ENCODE measurements at regions not wholly inside any gene's neighbourhood (a gene's known extent, or its start where the extent isn't known, plus 50 kb on each side); places are given as distances from the start of the nearest gene placed in this dataset.

DNA sequence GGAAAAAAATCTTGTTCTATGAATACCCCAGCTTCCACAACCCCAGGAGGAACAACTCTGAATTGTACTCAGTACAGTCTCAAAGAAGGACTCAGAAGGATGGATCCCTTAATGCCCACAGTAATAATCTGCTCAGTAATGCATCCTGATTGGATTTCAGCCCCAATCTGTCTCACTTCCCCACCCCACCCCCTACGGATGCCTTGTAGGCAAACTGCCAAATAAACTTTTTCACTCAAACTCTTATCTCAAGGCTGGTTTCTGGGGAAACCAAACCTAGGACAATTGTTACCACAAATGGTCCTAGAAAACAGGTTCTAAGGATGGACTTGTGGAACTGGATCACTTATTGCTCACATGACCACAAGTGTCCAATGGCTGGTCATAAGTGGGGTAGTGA, 1021.8 kb upstream of the INTU start:
- Histone ChIP-seq H3K27me3 (ENCODE audit: control insufficient read depth in 1 of 2, insufficient read depth in 2 of 2, low read length in 2 of 2) (no peaks in the 10 kb centered on the region), H3K4me1 (ENCODE audit: insufficient read depth, low read length) (no peaks in the 10 kb centered on the region), H3K36me3 (replicated peaks in 1 of 2; ENCODE audit: control insufficient read depth in 1 of 2, insufficient read depth in 2 of 2, low read length in 2 of 2) (no peaks in the 10 kb centered on the region), H3K9me3 (ENCODE audit: low read length) (no peaks in the 10 kb centered on the region), H3K27ac (ENCODE audit: extremely low read length, insufficient read depth, low read length) (no peak overlapping the region), H2AFZ (ENCODE audit: low read length) (no peak overlapping the region), H3K9ac (ENCODE audit: insufficient read depth, low read depth, low read length) (no peak overlapping the region), H3K4me3 (replicated peaks in 1 of 3; ENCODE audit: insufficient read depth in 1 of 3, low read depth in 2 of 3, low read length in 3 of 3) (no peak overlapping the region), H3K79me2 (ENCODE audit: insufficient read depth, low read length) (no peaks in the 10 kb centered on the region), H4K20me1 (ENCODE audit: insufficient read depth, low read length) (no peaks in the 10 kb centered on the region), H3K4me2 (ENCODE audit: low read depth, low read length) (no peak overlapping the region)
- BruUV-seq (replicated peaks): no TSS peak
- in situ Hi-C loops (cut with HindIII; ENCODE audit: extremely low pct_ligation_motif_present, low pct_unique_long_range_greater_than_20kb) (loop anchor here (25.0 kb wide), 1 partner anchor 1299 kb away; the partner anchor contains the start of gene FAT4), intact Hi-C loops (cut with micrococcal nuclease; ENCODE audit: unreplicated experiment) (no loop called here)
- 0% methylated on average over 1 of the region's 1 CpG for WGBS (ENCODE audit: low lambda C conversion rate)
- CTCF ChIA-PET (ENCODE audit: low intra/inter-chr PET ratio, low total read pairs): no interaction called here
- ATAC-seq (no peak), DNase-seq (ENCODE audit: low spot score) (no peak), FAIRE-seq (no peak)
- TF ChIP-seq CREB1 (IDR thresholded peaks at IDR 0.05) (no peak), CREB1 (CRISPR knock-in tag; IDR thresholded peaks at IDR 0.05) (no peak), ZKSCAN8 (CRISPR knock-in tag; IDR thresholded peaks at IDR 0.05; ENCODE audit: borderline replicate concordance) (no peak), ZZZ3 (CRISPR knock-in tag; IDR thresholded peaks at IDR 0.05; ENCODE audit: borderline replicate concordance) (no peak), YEATS4 (CRISPR knock-in tag; IDR thresholded peaks at IDR 0.05; ENCODE audit: borderline replicate concordance) (no peak), NAIF1 (CRISPR knock-in tag; IDR thresholded peaks at IDR 0.05; ENCODE audit: borderline replicate concordance) (no peak), ZNF776 (CRISPR knock-in tag; IDR thresholded peaks at IDR 0.05) (no peak), NFE2L2 (IDR thresholded peaks at IDR 0.05; ENCODE audit: low read length) (no peak), FOSL1 (CRISPR knock-in tag; IDR thresholded peaks at IDR 0.05; ENCODE audit: borderline replicate concordance) (no peak), ARHGAP35 (CRISPR knock-in tag; IDR thresholded peaks at IDR 0.05; ENCODE audit: borderline replicate concordance) (no peak), ELF4 (CRISPR knock-in tag; IDR thresholded peaks at IDR 0.05; ENCODE audit: borderline replicate concordance) (no peak), ZNF569 (CRISPR knock-in tag; IDR thresholded peaks at IDR 0.05; ENCODE audit: borderline replicate concordance) (no peak), ZNF331 (CRISPR knock-in tag; IDR thresholded peaks at IDR 0.05) (no peak), SIX1 (CRISPR knock-in tag; IDR thresholded peaks at IDR 0.05; ENCODE audit: borderline replicate concordance) (no peak), ZNF607 (CRISPR knock-in tag; IDR thresholded peaks at IDR 0.05; ENCODE audit: borderline replicate concordance) (no peak)
- TF ChIP-seq, protein P1, sequence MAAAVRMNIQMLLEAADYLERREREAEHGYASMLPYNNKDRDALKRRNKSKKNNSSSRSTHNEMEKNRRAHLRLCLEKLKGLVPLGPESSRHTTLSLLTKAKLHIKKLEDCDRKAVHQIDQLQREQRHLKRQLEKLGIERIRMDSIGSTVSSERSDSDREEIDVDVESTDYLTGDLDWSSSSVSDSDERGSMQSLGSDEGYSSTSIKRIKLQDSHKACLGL (CRISPR knock-in tag; IDR thresholded peaks at IDR 0.05): no peak
- TF ChIP-seq, protein P2, sequence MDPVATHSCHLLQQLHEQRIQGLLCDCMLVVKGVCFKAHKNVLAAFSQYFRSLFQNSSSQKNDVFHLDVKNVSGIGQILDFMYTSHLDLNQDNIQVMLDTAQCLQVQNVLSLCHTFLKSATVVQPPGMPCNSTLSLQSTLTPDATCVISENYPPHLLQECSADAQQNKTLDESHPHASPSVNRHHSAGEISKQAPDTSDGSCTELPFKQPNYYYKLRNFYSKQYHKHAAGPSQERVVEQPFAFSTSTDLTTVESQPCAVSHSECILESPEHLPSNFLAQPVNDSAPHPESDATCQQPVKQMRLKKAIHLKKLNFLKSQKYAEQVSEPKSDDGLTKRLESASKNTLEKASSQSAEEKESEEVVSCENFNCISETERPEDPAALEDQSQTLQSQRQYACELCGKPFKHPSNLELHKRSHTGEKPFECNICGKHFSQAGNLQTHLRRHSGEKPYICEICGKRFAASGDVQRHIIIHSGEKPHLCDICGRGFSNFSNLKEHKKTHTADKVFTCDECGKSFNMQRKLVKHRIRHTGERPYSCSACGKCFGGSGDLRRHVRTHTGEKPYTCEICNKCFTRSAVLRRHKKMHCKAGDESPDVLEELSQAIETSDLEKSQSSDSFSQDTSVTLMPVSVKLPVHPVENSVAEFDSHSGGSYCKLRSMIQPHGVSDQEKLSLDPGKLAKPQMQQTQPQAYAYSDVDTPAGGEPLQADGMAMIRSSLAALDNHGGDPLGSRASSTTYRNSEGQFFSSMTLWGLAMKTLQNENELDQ (CRISPR knock-in tag; IDR thresholded peaks at IDR 0.05; ENCODE audit: borderline replicate concordance): no peak
- TF ChIP-seq, protein P3, sequence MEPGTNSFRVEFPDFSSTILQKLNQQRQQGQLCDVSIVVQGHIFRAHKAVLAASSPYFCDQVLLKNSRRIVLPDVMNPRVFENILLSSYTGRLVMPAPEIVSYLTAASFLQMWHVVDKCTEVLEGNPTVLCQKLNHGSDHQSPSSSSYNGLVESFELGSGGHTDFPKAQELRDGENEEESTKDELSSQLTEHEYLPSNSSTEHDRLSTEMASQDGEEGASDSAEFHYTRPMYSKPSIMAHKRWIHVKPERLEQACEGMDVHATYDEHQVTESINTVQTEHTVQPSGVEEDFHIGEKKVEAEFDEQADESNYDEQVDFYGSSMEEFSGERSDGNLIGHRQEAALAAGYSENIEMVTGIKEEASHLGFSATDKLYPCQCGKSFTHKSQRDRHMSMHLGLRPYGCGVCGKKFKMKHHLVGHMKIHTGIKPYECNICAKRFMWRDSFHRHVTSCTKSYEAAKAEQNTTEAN (CRISPR knock-in tag; conservative IDR thresholded peaks at IDR 0.05): no peak
- TF ChIP-seq, protein P4, sequence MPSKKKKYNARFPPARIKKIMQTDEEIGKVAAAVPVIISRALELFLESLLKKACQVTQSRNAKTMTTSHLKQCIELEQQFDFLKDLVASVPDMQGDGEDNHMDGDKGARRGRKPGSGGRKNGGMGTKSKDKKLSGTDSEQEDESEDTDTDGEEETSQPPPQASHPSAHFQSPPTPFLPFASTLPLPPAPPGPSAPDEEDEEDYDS (CRISPR knock-in tag; IDR thresholded peaks at IDR 0.05): no peak
- TF ChIP-seq, protein P5, sequence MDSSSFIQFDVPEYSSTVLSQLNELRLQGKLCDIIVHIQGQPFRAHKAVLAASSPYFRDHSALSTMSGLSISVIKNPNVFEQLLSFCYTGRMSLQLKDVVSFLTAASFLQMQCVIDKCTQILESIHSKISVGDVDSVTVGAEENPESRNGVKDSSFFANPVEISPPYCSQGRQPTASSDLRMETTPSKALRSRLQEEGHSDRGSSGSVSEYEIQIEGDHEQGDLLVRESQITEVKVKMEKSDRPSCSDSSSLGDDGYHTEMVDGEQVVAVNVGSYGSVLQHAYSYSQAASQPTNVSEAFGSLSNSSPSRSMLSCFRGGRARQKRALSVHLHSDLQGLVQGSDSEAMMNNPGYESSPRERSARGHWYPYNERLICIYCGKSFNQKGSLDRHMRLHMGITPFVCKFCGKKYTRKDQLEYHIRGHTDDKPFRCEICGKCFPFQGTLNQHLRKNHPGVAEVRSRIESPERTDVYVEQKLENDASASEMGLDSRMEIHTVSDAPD (CRISPR knock-in tag; IDR thresholded peaks at IDR 0.05): no peak
- POLR2A ChIA-PET: no interaction called here
